ENCODE measurements at regions not wholly inside any gene's neighbourhood (a gene's known extent, or its start where the extent isn't known, plus 50 kb on each side); places are given as distances from the start of the nearest gene placed in this dataset.
"Not testable (repeated sequence)": the region's sequence is repeated elsewhere in the genome, so short reads cannot be mapped to it uniquely, and the experiment has no call there.

- not testable (repeated sequence) for TF ChIP-seq EP300 (IDR thresholded peaks at IDR 0.05; ENCODE audit: low read depth); CTCF (IDR thresholded peaks at IDR 0.05); POLR2AphosphoS5 (IDR thresholded peaks at IDR 0.05)
Observed at GRCh38 chr3:22024638-22025037, 273.6 kb upstream of the ZNF385D start.
